Heart right ventricle (tissue), 16 donors: ENCODE measurements at regions not wholly inside any gene's neighbourhood (a gene's known extent, or its start where the extent isn't known, plus 50 kb on each side); places are given as distances from the start of the nearest gene placed in this dataset.

ENCODE experiments used
- ATAC-seq, 8 donors: fragments of 200-7000 bp; cut with Tn5 transposase; one replicate each; pipeline ENCODE4 v1.9.1; 2020; ENCODE audit warnings: mild to moderate bottlenecking in 8 of 8, moderate library complexity in 8 of 8, moderate number of reproducible peaks in 1 of 8
- DNase-seq, 2 donors: peaks; one replicate each; pipeline ENCODE4 v3.0.0-alpha.2; 2020
- H3K27ac ChIP-seq, 10 donors: fragments of 200-600 bp; sonication (generic) in 2 of 10; one replicate each; pipeline versions ENCODE4 v1.5.0 to v1.8.0; 2020 to 2022; ENCODE audit warnings: mild to moderate bottlenecking in 3 of 10
- H3K27me3 ChIP-seq, 7 donors: fragments of 200-600 bp; one replicate each; pipeline ENCODE4 v1.8.0; 2021 to 2022; ENCODE audit warnings: mild to moderate bottlenecking in 2 of 7
- H3K36me3 ChIP-seq, 9 donors: fragments of 200-600 bp; sonication (generic) in 1 of 9; one replicate each; pipeline versions ENCODE4 v1.5.0 to v1.8.0; 2020 to 2022; ENCODE audit warnings: mild to moderate bottlenecking in 2 of 9
- H3K4me1 ChIP-seq, 9 donors: fragments of 200-600 bp; sonication (generic) in 1 of 9; one replicate each; pipeline versions ENCODE4 v1.5.0 to v1.8.0; 2020 to 2022; ENCODE audit warnings: mild to moderate bottlenecking in 4 of 9
- H3K4me3 ChIP-seq, 10 donors: fragments of 200-600 bp; sonication (generic) in 2 of 10; one replicate each; pipeline versions ENCODE4 v1.5.0 to v1.8.0; 2020 to 2022; ENCODE audit warnings: mild to moderate bottlenecking in 7 of 10, moderate library complexity in 2 of 10
- H3K9me3 ChIP-seq, 11 donors: fragments of 200-600 bp in 10 of 11; sonication (generic) in 2 of 11; one replicate each; pipeline versions ENCODE4 v1.5.0 to v1.8.0; 2013 to 2022; ENCODE audit warnings: mild to moderate bottlenecking in 2 of 11, control low read depth in 1 of 11, moderate library complexity in 1 of 11
- CTCF ChIP-seq, 9 donors: fragments of 200-600 bp; sonication (generic) in 2 of 9; IDR thresholded peaks; one replicate each; pipeline versions ENCODE4 v1.5.0 to v1.8.0; 2021 to 2022; ENCODE audit warnings: antibody characterized with exemption in 9 of 9, mild to moderate bottlenecking in 5 of 9, moderate library complexity in 1 of 9
- WGBS, 2 donors: extraction: QIAGEN DNeasy Blood & Tissue Kit; methylation state at CpG; one replicate each; pipeline ENCODE4 v1.1.7; 2013; ENCODE audit warnings: inconsistent platforms in 1 of 2; 5-methylcytosine and 5-hydroxymethylcytosine counted together
- intact Hi-C, 10 donors: fragments of 100-400 bp; cut with DNase I; formaldehyde crosslinking; loops; one replicate each; pipeline versions ENCODE4 v1.11.1 to v1.14.2; 2022
- donor health status: Arrhythmogenic right ventricular cardiomyopathy.
- donor health status: ischemic (EF 13 %, LVEDD 7.1; RV severe dilation, severe dysfunction).
- donor health status: healthy with polysubstance abuse.
- donor health status: DM: no; HTN: yes; CAD: no.
- donor health status: DM: no; HTN: no; CAD: no.
- donor health status: ischemic (EF 25% LVEDD 6.9; RV normal size, moderate dysfunction).
- donor health status: ischemic (EF 25% LVEDD 5.7; RV mildly dilated, moderate dysfunction).
- donor health status: healthy.
- donor health status: DM: yes; HTN: yes; CAD: no.
- donor health status: Ischemic cardiomyopathy.
- donor health status: ischemic (EF 35%, LVEDD 5.7; RV mildly dilated, moderate dysfunction).
- donor health status: nonischemic (EF 11% LVEDD 7.7; RV severe dilation, severe dysfunction).
- donor health status: DM: yes; HTN: yes; CAD: no.
- donor health status: PGD.
- donor health status: ischemic (EF 29% LVEDD 5.4; RV normal size, mild dysfunction).
- donor health status: nonischemic (EF 23%, LVEDD 6.1; RV moderate dilation, normal function).

- peaks cover 0 to 11% (median 3%) of the 10 kb centered on the region in 9 donors for H3K4me1 ChIP-seq
- no peaks in the 10 kb centered on the region for H3K36me3 ChIP-seq
- 86 to 89% methylated on average over 3 of the region's 3 CpGs for WGBS, 2 donors
- no peak overlapping the region for H3K27ac ChIP-seq
- DNase-seq (no peak), ATAC-seq (no peak)
- no peaks in the 10 kb centered on the region for H3K27me3 ChIP-seq
- no peak overlapping the region for H3K4me3 ChIP-seq
- intact Hi-C loops = no loop called here
- no peaks in the 10 kb centered on the region for H3K9me3 ChIP-seq
- no peak for TF ChIP-seq CTCF (IDR thresholded peaks at IDR 0.05)
Observed at GRCh38 chr3:137201066-137201465, 243.3 kb downstream of the IL20RB start.

- ATAC-seq = peak in 3 of 8 donors; percentile 46 to 50 (median 48)
- no peak overlapping the region for H3K27ac ChIP-seq
- WGBS, 2 donors = 41% methylated on average over 5 of the region's 5 CpGs
Observed at GRCh38 chr3:137202941-137203340, 245.2 kb downstream of the IL20RB start.

GRCh38 chr3:137204409-137204808, 246.6 kb downstream of the IL20RB start:
- DNase-seq = no peak
- intact Hi-C loops = no loop called here
- H3K36me3 ChIP-seq = no peaks in the 10 kb centered on the region
- no peak for ATAC-seq
- H3K27ac ChIP-seq = no peak overlapping the region
- H3K4me3 ChIP-seq = no peak overlapping the region
- no peaks in the 10 kb centered on the region for H3K9me3 ChIP-seq
- H3K27me3 ChIP-seq = no peaks in the 10 kb centered on the region
- peaks cover 0 to 11% (median 3%) of the 10 kb centered on the region in 9 donors for H3K4me1 ChIP-seq
- WGBS, 2 donors = 49 to 55% methylated on average over 3 of the region's 3 CpGs
- no peak for TF ChIP-seq CTCF (IDR thresholded peaks at IDR 0.05)

More at GRCh38 chr3:137202941-137203340, 245.2 kb downstream of the IL20RB start:
- no peak overlapping the region for H3K4me3 ChIP-seq
- H3K36me3 ChIP-seq = no peaks in the 10 kb centered on the region
- peaks cover 0 to 11% (median 3%) of the 10 kb centered on the region in 9 donors for H3K4me1 ChIP-seq
- peak in 1 of 2 donors; percentile 21 for DNase-seq
- no peak for TF ChIP-seq CTCF (IDR thresholded peaks at IDR 0.05)
- intact Hi-C loops = no loop called here
- no peaks in the 10 kb centered on the region for H3K27me3 ChIP-seq
- no peaks in the 10 kb centered on the region for H3K9me3 ChIP-seq

- no peak overlapping the region for H3K4me3 ChIP-seq
- no peak for TF ChIP-seq CTCF (IDR thresholded peaks at IDR 0.05)
- no peak overlapping the region for H3K27ac ChIP-seq
- DNase-seq (no peak), ATAC-seq (peak in 1 of 8 donors; percentile 62)
- H3K36me3 ChIP-seq = no peaks in the 10 kb centered on the region
- no peaks in the 10 kb centered on the region for H3K27me3 ChIP-seq
- H3K4me1 ChIP-seq = peaks cover 0 to 11% (median 3%) of the 10 kb centered on the region in 9 donors
- intact Hi-C loops = no loop called here
- WGBS, 2 donors = 46 to 50% methylated on average over 5 of the region's 5 CpGs
- no peaks in the 10 kb centered on the region for H3K9me3 ChIP-seq
Observed at GRCh38 chr3:137205394-137206045, 247.7 kb downstream of the IL20RB start.
